HG03066 (cell line): ENCODE measurements at regions not wholly inside any gene's neighbourhood (a gene's known extent, or its start where the extent isn't known, plus 50 kb on each side); places are given as distances from the start of the nearest gene placed in this dataset.
"Not testable (repeated sequence)": the region's sequence is repeated elsewhere in the genome, so short reads cannot be mapped to it uniquely, and the experiment has no call there.

Experiments used
- ATAC-seq: cut with Tn5 transposase; IDR thresholded peaks from one replicate; pipeline ENCODE4 v1.9.1; 2021; ENCODE audit warnings: low read depth; ENCODE audit not compliant: unreplicated experiment

- ATAC-seq, result not testable (repeated sequence)
Observed at GRCh38 chr6:134386482-134386881, 68.6 kb upstream of the SGK1 start.

GRCh38 chr6:134381959-134382358, 64.0 kb upstream of the SGK1 start:
- no peak for ATAC-seq

GRCh38 chr6:134379599-134379998, 61.7 kb upstream of the SGK1 start:
- ATAC-seq, result no peak

GRCh38 chr6:134379076-134379475, 61.2 kb upstream of the SGK1 start:
- peak; percentile 85 for ATAC-seq

GRCh38 chr6:134378426-134378825, 60.5 kb upstream of the SGK1 start:
- ATAC-seq, result no peak

GRCh38 chr6:134376785-134377184, 58.9 kb upstream of the SGK1 start:
- no peak for ATAC-seq

GRCh38 chr6:134375220-134375580, 57.3 kb upstream of the SGK1 start:
- ATAC-seq, result no peak

GRCh38 chr6:134374491-134375219, 56.7 kb upstream of the SGK1 start:
- ATAC-seq, result no peak

- ATAC-seq, result no peak
Observed at GRCh38 chr6:134373993-134374392, 56.1 kb upstream of the SGK1 start.

GRCh38 chr6:134373282-134373922, 55.5 kb upstream of the SGK1 start:
- peak; percentile 91 for ATAC-seq

- ATAC-seq, result no peak
Observed at GRCh38 chr6:134372603-134373281, 54.8 kb upstream of the SGK1 start.

- no peak for ATAC-seq
Observed at GRCh38 chr6:134368670-134369069, 50.8 kb upstream of the SGK1 start.
